Effector CD8-positive, alpha-beta T cell (primary cell): ENCODE measurements at regions not wholly inside any gene's neighbourhood (a gene's known extent, or its start where the extent isn't known, plus 50 kb on each side); places are given as distances from the start of the nearest gene placed in this dataset.

Source experiments
- DNase-seq: peaks from one replicate; lab custom pipeline; 2025; lab: John Stamatoyannopoulos, UW

- DNase-seq: no peak
Observed at GRCh38 chrX:16445166-16445752, 204.7 kb upstream of the S100G start.

- DNase-seq: no peak
Observed at GRCh38 chrX:16451334-16451733, 198.6 kb upstream of the S100G start.

- DNase-seq: no peak
Observed at GRCh38 chrX:16454926-16455325, 195.0 kb upstream of the S100G start.

GRCh38 chrX:16457239-16457638 is 192.7 kb upstream of the S100G start:
- DNase-seq: no peak

- DNase-seq: no peak
Observed at GRCh38 chrX:16458208-16458607, 191.8 kb upstream of the S100G start.

- no peak for DNase-seq
Observed at GRCh38 chrX:16459008-16459407, 190.9 kb upstream of the S100G start.

GRCh38 chrX:16461968-16462367 is 188.0 kb upstream of the S100G start:
- DNase-seq: no peak

- DNase-seq: no peak
Observed at GRCh38 chrX:16462912-16463311, 187.0 kb upstream of the S100G start.

- no peak for DNase-seq
Observed at GRCh38 chrX:16464369-16464768, 185.6 kb upstream of the S100G start.

- DNase-seq: no peak
Observed at GRCh38 chrX:16465081-16465876, 184.7 kb upstream of the S100G start.

GRCh38 chrX:16466640-16467432 is 183.1 kb upstream of the S100G start:
- no peak for DNase-seq

GRCh38 chrX:16469870-16470269 is 180.1 kb upstream of the S100G start:
- DNase-seq: no peak

- DNase-seq: no peak
Observed at GRCh38 chrX:16472345-16472744, 177.6 kb upstream of the S100G start.

- no peak for DNase-seq
Observed at GRCh38 chrX:16474511-16474910, 175.4 kb upstream of the S100G start.

GRCh38 chrX:16476009-16476408 is 173.9 kb upstream of the S100G start:
- DNase-seq: no peak

GRCh38 chrX:16476692-16477091 is 173.3 kb upstream of the S100G start:
- no peak for DNase-seq

GRCh38 chrX:16479206-16479869 is 170.6 kb upstream of the S100G start:
- no peak for DNase-seq

- no peak for DNase-seq
Observed at GRCh38 chrX:16480049-16480448, 169.9 kb upstream of the S100G start.

- DNase-seq: no peak
Observed at GRCh38 chrX:16484338-16484737, 165.6 kb upstream of the S100G start.

- no peak for DNase-seq
Observed at GRCh38 chrX:16487620-16488385, 162.2 kb upstream of the S100G start.

- no peak for DNase-seq
Observed at GRCh38 chrX:16488959-16489358, 161.0 kb upstream of the S100G start.

GRCh38 chrX:16491461-16491860 is 158.5 kb upstream of the S100G start:
- DNase-seq: no peak
